Activated CD8-positive, alpha-beta memory T cell treated with anti-CD3 and anti-CD28 coated beads for 36 hours (primary cell): ENCODE measurements at regions not wholly inside any gene's neighbourhood (a gene's known extent, or its start where the extent isn't known, plus 50 kb on each side); places are given as distances from the start of the nearest gene placed in this dataset.
"Not testable (repeated sequence)": the region's sequence is repeated elsewhere in the genome, so short reads cannot be mapped to it uniquely, and the experiment has no call there.

Experiments
- CTCF ChIA-PET: fragments of 350-600 bp; sonication (Branson Sonifier 250); formaldehyde crosslinking; loops from one replicate; lab custom pipeline; 2021; ENCODE audit warnings: antibody characterized with exemption; lab: Charles Lee
- POLR2A ChIA-PET: fragments of 350-600 bp; sonication (Branson Sonifier 250); formaldehyde crosslinking; loops from one replicate; lab custom pipeline; 2021; ENCODE audit warnings: antibody characterized with exemption; lab: Charles Lee

DNA sequence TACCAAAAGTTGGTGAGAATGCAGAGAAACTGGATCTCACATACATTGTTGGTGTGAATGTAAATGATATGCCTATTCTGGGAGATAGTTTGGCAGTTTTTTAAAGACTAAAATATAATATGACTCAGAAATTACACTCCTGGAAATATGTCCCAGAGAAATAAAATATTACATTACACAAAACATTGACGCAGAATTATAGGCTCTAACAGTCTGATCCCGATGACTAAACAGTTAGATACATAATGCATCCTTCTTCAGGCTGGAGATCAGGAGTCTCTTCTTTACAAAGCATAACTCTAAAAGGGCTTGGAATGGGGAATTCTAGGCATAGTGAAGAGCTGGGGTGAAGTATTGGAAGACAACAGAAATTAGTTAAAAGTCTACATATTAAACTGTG is 586.2 kb upstream of the NECTIN3 start:
- CTCF ChIA-PET = no interaction called here
- POLR2A ChIA-PET = no interaction called here

DNA sequence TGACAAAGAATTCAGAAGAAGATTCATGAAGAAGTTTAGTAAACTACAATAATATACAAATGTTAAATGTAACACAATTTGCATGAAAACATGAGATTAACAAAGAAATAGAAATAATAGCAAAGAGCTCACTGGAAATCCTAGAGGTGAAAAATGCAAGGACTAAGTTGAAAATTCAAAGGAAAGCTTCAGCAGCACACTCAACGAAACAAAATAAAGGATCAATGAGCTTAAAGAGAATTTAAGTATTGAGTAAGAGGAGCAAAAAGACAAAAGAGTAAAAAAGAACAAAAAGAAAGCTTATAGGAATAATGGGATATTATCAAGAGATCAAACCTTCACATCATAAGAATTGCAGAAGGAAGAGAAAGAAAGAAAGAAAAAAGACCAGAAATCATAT is 583.8 kb upstream of the NECTIN3 start:
- ChIA-PET CTCF (no interaction called here), POLR2A (no interaction called here)

- ChIA-PET POLR2A (no interaction called here), CTCF (no interaction called here)
Measured at GRCh38 chr3:110491413-110491812, 580.2 kb upstream of the NECTIN3 start.

GRCh38 chr3:110492876-110493275 is 578.7 kb upstream of the NECTIN3 start:
- ChIA-PET CTCF (no interaction called here), POLR2A (no interaction called here)

GRCh38 chr3:110493438-110494092 is 578.1 kb upstream of the NECTIN3 start:
- ChIA-PET POLR2A (no interaction called here), CTCF (no interaction called here)

DNA sequence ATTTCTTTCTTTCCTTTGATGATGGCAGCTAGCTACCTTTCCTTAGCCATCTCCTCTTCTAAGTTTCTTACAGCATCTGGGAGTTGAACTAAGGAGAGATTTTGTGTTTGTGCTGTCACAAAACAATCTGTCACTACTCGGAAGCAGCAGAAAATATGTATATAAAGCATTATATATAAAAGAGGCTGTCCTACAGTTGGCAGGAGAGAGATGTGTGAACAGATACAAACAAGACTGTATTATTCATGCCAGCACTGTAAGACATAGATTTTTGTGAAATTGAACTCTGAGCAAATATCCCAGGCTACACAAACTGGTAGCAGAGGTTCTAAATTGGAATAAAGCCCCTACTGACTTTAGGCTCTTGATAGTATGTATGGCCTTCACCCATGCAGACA is 577.5 kb upstream of the NECTIN3 start:
- ChIA-PET CTCF (no interaction called here), POLR2A (no interaction called here)

DNA sequence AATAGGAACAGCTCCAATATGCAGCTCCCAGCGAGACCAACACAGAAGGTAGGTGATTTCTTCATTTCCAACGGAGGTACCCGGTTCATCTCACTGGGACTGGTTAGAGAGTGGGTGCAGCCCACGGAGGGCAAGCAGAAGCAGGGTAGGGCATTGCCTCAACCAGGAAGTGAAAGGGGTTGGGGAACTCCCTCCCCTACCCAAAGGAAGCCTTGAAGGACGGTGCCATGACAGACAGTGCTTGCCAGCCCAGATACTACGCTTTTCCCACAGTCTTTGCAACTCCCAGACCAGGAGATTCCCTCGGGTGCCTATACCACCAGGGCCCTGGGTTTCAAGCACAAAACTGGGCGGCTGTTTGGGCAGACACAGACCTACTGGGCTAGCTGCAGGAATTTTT is 576.9 kb upstream of the NECTIN3 start:
- CTCF ChIA-PET = no interaction called here
- POLR2A ChIA-PET = no interaction called here

GRCh38 chr3:110495201-110495927 is 576.3 kb upstream of the NECTIN3 start:
- POLR2A ChIA-PET = no interaction called here
- CTCF ChIA-PET = no interaction called here

DNA sequence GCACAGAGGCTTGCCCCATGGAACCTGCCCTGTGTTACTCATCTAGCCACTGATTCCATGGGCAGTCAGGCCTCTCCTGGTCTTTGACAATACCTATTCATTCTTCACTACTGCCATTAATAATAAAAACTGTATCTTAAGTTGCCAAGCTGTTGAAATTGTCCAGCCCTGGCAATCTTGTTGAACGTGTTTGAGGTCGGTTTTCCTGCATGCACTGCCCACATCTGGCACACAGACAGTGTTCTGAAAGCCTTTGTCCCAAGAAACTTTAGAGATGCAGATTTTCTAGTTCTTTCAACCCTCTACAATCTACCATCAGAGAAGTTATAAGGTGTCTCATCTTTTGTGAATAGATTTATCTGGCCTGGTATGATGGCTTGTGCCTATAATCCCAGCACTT is 567.2 kb upstream of the NECTIN3 start:
- POLR2A ChIA-PET = no interaction called here
- CTCF ChIA-PET = no interaction called here

DNA sequence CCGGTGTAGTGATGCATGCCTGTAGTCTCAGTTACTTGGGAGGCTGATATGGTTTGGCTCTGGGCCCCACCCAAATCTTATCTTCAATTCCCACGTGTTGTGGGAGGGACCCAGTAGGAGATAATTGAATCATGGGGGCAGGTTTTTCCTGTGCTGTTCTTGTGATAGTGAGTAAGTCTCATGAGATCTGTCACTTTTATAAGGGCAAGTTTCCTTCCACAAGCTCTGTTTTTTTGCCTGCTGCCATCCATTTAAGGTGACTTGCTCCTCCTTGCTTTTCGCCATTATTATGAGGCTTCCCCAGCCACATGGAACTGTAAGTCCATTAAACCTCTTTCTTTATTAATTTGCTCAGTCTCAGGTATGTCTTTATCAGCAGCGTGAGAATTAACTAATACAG is 566.7 kb upstream of the NECTIN3 start:
- ChIA-PET CTCF (interaction anchor here (0.7 kb wide), 1 partner anchor 24 kb away, joined by 3 read pairs; no protein-coding TSS in a partner anchor), POLR2A (no interaction called here)

DNA sequence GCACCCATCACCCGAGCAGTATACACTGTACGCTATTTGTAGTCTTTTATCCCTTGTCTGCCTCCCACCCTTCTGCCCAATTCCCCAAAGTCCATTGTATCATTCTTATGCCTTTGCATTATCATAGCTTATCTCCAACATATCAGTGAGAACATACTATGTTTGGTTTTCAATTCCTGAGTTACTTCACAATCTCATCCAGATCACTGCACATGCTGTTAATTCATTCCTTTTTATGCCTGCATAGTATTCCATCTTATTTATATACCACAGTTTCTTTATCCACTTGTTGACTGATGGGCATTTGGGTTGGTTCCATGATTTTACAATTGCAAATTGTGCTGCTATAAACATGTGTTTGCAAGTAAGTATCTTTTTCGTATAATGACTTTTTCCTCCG is 564.7 kb upstream of the NECTIN3 start:
- ChIA-PET CTCF (no interaction called here), POLR2A (no interaction called here)

- POLR2A ChIA-PET, CTCF ChIA-PET: not testable (repeated sequence)
Measured at GRCh38 chr3:110507570-110507969, 564.0 kb upstream of the NECTIN3 start.

GRCh38 chr3:110512961-110513360 is 558.7 kb upstream of the NECTIN3 start:
- ChIA-PET CTCF (no interaction called here), POLR2A (no interaction called here)

DNA sequence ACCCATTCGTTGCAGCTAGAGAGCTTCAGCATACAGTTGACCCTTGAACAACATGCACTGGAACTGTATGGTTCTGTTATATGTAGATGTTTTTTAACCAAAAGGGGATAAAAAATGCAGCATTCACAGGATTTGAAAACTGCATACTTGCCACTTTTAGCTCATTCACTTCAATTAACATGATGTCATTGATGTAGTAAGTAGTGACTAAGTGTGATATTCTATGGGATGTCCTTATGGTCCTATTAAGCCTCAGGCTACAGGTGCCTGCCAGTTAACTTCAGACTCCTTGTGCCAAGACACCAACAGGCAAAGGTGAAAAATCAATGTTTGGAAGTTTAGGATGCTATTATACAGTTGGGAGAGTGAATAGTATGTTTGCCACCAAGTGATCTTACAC is 553.6 kb upstream of the NECTIN3 start:
- POLR2A ChIA-PET = no interaction called here
- CTCF ChIA-PET = no interaction called here

- CTCF ChIA-PET = no interaction called here
Measured at GRCh38 chr3:110519071-110519470, 552.5 kb upstream of the NECTIN3 start.

DNA sequence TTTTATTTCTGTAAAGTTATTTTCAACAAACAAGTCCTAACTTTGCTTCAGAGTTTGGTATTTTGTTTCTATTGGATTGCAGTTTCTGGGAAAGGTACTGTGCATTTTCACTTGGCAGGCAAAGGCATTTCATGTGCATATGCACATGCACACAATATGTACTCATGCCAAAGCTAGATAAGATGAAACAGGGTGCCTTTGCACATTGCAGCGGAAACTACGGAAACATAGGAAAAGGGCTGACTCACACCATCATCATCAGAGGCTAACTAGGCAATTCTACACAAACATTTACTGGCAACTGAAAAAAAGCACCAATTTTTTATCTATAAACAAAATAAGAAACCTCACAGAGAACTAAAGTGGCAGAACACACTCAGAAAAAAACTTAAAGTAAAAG is 550.6 kb upstream of the NECTIN3 start:
- POLR2A ChIA-PET = no interaction called here
- CTCF ChIA-PET = no interaction called here

More at GRCh38 chr3:110519071-110519470, 552.5 kb upstream of the NECTIN3 start:
- POLR2A ChIA-PET = no interaction called here

- CTCF ChIA-PET, POLR2A ChIA-PET: not testable (repeated sequence)
Measured at GRCh38 chr3:110525558-110526064, 546.0 kb upstream of the NECTIN3 start.

GRCh38 chr3:110526777-110527727 is 544.6 kb upstream of the NECTIN3 start:
- ChIA-PET POLR2A (no interaction called here), CTCF (no interaction called here)

GRCh38 chr3:110528305-110529121 is 543.1 kb upstream of the NECTIN3 start:
- ChIA-PET POLR2A (no interaction called here), CTCF (no interaction called here)
